CD14-positive monocyte (primary cell): ENCODE measurements at regions not wholly inside any gene's neighbourhood (a gene's known extent, or its start where the extent isn't known, plus 50 kb on each side); places are given as distances from the start of the nearest gene placed in this dataset.

Source experiments
- DNase-seq, 3 donors: peaks; one replicate each; pipeline ENCODE4 v3.0.0-alpha.2; 2011 to 2022
- H2AFZ ChIP-seq: 2 replicates; pipeline ENCODE4 v1.6.0; 2012; ENCODE audit warnings: mild to moderate bottlenecking, low read depth, low read length, inconsistent platforms; ENCODE audit not compliant: insufficient read depth, poor library complexity, severe bottlenecking
- H3K27ac ChIP-seq, 2 donors: 1 replicate in 1 of 2; 2 replicates in 1 of 2; pipeline ENCODE4 v1.5.1; 2012 to 2013; ENCODE audit warnings: low read length in 2 of 2, control low read depth in 1 of 2, inconsistent platforms in 1 of 2, low read depth in 1 of 2, mild to moderate bottlenecking in 1 of 2
- H3K27me3 ChIP-seq, 2 donors: one replicate each; pipeline versions ENCODE4 v1.6.0 to v1.6.1; 2011 to 2013; ENCODE audit warnings: low read length in 2 of 2; ENCODE audit not compliant: control insufficient read depth in 2 of 2, insufficient read depth in 2 of 2
- H3K36me3 ChIP-seq, 2 donors: replicated peaks in 1 of 2; 1 replicate in 1 of 2; 2 replicates in 1 of 2; pipeline versions ENCODE4 v1.5.1 to v1.6.1; 2012 to 2013; ENCODE audit warnings: low read length in 2 of 2, control low read depth in 1 of 2, inconsistent platforms in 1 of 2, mild to moderate bottlenecking in 1 of 2; ENCODE audit not compliant: insufficient read depth in 2 of 2, control insufficient read depth in 1 of 2
- H3K4me1 ChIP-seq, 2 donors: 1 replicate in 1 of 2; 2 replicates in 1 of 2; pipeline versions ENCODE4 v1.5.1 to v1.6.1; 2012 to 2013; ENCODE audit warnings: low read length in 2 of 2, control low read depth in 1 of 2, inconsistent platforms in 1 of 2, mild to moderate bottlenecking in 1 of 2, moderate library complexity in 1 of 2; ENCODE audit not compliant: insufficient read depth in 2 of 2, control insufficient read depth in 1 of 2
- H3K4me2 ChIP-seq: replicated peaks from 2 replicates; pipeline ENCODE3; 2012; ENCODE audit warnings: low read length, moderate library complexity, mild to moderate bottlenecking; ENCODE audit not compliant: poor library complexity, severe bottlenecking; ENCODE audit errors: extremely low read depth
- H3K4me3 ChIP-seq, 3 experiments: fragments of 200-600 bp in 1 of 3; sonication (generic) in 1 of 3; replicated peaks in 1 of 3; 1 replicate in 2 of 3; 2 replicates in 1 of 3; pipeline ENCODE4 v1.5.1; 2011 to 2013; ENCODE audit warnings: low read length in 3 of 3, mild to moderate bottlenecking in 3 of 3, control low read depth in 2 of 3, low read depth in 2 of 3, inconsistent platforms in 1 of 3, moderate library complexity in 1 of 3
- H3K79me2 ChIP-seq: 2 replicates; pipeline ENCODE4 v1.6.0; 2012; ENCODE audit warnings: mild to moderate bottlenecking, control low read depth, inconsistent platforms, low read length, moderate library complexity; ENCODE audit not compliant: insufficient read depth
- H3K9ac ChIP-seq: 2 replicates; pipeline ENCODE4 v1.6.0; 2017; ENCODE audit warnings: low read length, mild to moderate bottlenecking; ENCODE audit not compliant: insufficient read depth, poor library complexity, severe bottlenecking
- H3K9me3 ChIP-seq, 2 donors: replicated peaks in 1 of 2; 1 replicate in 1 of 2; 2 replicates in 1 of 2; pipeline versions ENCODE4 v1.5.1 to v1.6.1; 2012 to 2013; ENCODE audit warnings: low read length in 2 of 2, control low read depth in 1 of 2; ENCODE audit not compliant: control insufficient read depth in 1 of 2, insufficient read depth in 1 of 2
- H4K20me1 ChIP-seq: 2 replicates; pipeline ENCODE4 v1.6.0; 2012; ENCODE audit warnings: mild to moderate bottlenecking, low read length, control low read depth, moderate library complexity; ENCODE audit not compliant: insufficient read depth
- H3K27ac Mint-ChIP-seq, 7 donors: one replicate each; pipeline ENCODE4 v1.8.0; 2020; ENCODE audit warnings: mild to moderate bottlenecking in 7 of 7, mixed read lengths in 7 of 7, moderate library complexity in 6 of 7, inconsistent platforms in 2 of 7
- H3K27me3 Mint-ChIP-seq, 3 donors: one replicate each; pipeline ENCODE4 v1.8.0; 2021 to 2022; ENCODE audit warnings: low read depth in 3 of 3, mild to moderate bottlenecking in 3 of 3, mixed read lengths in 3 of 3, moderate library complexity in 3 of 3, inconsistent platforms in 1 of 3
- H3K36me3 Mint-ChIP-seq, 2 donors: one replicate each; pipeline ENCODE4 v1.8.0; 2020; ENCODE audit warnings: mixed read lengths in 2 of 2, inconsistent platforms in 1 of 2, mild to moderate bottlenecking in 1 of 2
- H3K4me1 Mint-ChIP-seq: one replicate; pipeline ENCODE4 v1.8.0; 2020; ENCODE audit warnings: mild to moderate bottlenecking, mixed read lengths
- H3K4me3 Mint-ChIP-seq, 2 donors: one replicate each; pipeline ENCODE4 v1.8.0; 2020; ENCODE audit warnings: mild to moderate bottlenecking in 2 of 2, mixed read lengths in 2 of 2, moderate library complexity in 1 of 2
- H3K9me3 Mint-ChIP-seq, 7 donors: one replicate each; pipeline ENCODE4 v1.8.0; 2020 to 2022; ENCODE audit warnings: mixed read lengths in 7 of 7, mild to moderate bottlenecking in 6 of 7, moderate library complexity in 6 of 7, inconsistent platforms in 2 of 7
- CTCF ChIP-seq: fragments of 200-600 bp; IDR thresholded peaks from one replicate; pipeline ENCODE4 v1.8.0; 2022; ENCODE audit warnings: antibody characterized with exemption, mild to moderate bottlenecking
- WGBS: methylation state at CpG from one replicate; pipeline ENCODE4 v1.1.5; 2013; ENCODE audit warnings: missing lambda C conversion rate; ENCODE audit not compliant: insufficient coverage; 5-methylcytosine and 5-hydroxymethylcytosine counted together
- intact Hi-C, 2 donors: fragments of 100-400 bp; cut with micrococcal nuclease; formaldehyde crosslinking; loops; one replicate each; pipeline versions ENCODE4 v1.15.0 to v1.15.1; 2023

DNA sequence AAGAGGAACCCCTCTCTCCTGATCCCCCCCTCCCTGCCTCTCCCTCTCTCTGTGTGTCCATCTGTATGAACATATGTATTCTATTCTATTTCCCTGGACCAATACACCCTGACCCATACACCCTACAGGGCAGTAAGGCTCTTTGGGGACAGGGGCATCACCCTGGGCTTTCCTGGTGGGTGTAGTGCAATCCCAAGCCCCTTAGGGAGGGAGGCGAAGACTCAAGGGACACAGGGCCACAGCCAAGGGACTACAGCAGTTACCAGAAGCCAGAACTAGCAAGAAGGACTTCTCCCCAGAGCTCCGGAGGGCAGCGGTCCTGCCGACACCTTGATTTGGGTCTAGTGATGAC, 214.2 kb upstream of the RAB6C start:
- no peak for TF ChIP-seq CTCF
- Mint-ChIP-seq H3K4me1 (peaks cover 4% of the 10 kb centered on the region), H3K27me3 (peaks cover 6 to 14% (median 10%) of the 10 kb centered on the region in 3 donors), H3K9me3 (peaks cover 0 to 6% (median 0%) of the 10 kb centered on the region in 7 donors), H3K4me3 (no peak overlapping the region), H3K36me3 (no peaks in the 10 kb centered on the region), H3K27ac (no peak overlapping the region)
- no peaks in the 10 kb centered on the region for H3K9me3 ChIP-seq
- H3K4me3 ChIP-seq, result no peak overlapping the region
- no peaks in the 10 kb centered on the region for H3K36me3 ChIP-seq
- intact Hi-C loops, result no loop called here
- H2AFZ ChIP-seq, result no peak overlapping the region
- no peak overlapping the region for H3K4me2 ChIP-seq
- H3K4me1 ChIP-seq, result no peaks in the 10 kb centered on the region
- WGBS, result 76% methylated on average over 3 of the region's 4 CpGs
- H4K20me1 ChIP-seq, result no peaks in the 10 kb centered on the region
- H3K79me2 ChIP-seq, result no peaks in the 10 kb centered on the region
- no peaks in the 10 kb centered on the region for H3K27me3 ChIP-seq
- no peak overlapping the region for H3K9ac ChIP-seq
- no peak overlapping the region for H3K27ac ChIP-seq
- DNase-seq, result no peak

DNA sequence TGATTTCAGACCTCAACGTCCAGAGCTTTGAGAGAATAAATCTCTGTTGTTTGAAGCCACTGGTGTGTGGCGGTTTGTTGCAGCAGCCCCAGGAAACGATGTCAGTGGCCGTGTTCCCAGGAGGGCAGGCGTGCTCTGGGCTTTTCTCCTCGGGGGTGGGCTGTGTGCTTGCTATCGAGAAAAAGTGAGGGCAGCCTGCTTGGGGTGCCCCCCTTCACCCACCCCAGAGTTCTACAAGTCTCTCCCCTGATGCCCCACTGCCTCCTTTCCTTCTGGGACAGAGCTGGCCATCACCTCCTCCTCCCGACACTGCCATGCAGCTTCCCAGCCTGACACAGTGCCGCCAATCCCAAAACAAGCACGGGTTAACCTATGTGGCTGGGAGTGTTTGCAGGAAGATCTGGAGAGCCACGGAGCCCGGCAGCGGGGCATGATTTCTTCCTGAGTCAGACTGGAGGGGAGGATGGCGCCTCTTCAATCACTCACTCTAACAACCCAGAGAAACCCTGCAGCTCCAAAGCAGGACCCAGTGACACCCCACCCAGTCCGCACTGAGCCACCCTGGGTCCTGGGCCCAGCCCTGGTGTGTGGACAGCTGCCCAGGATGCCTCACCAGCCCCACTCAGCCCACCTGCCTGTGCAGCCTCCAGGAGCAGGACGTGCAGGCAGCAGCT, 213.7 kb upstream of the RAB6C start:
- no peaks in the 10 kb centered on the region for H3K36me3 Mint-ChIP-seq
- Histone ChIP-seq H2AFZ (no peak overlapping the region), H3K4me3 (no peak overlapping the region), H4K20me1 (no peaks in the 10 kb centered on the region), H3K9ac (no peak overlapping the region), H3K27ac (no peak overlapping the region), H3K9me3 (no peaks in the 10 kb centered on the region), H3K27me3 (no peaks in the 10 kb centered on the region), H3K4me1 (no peaks in the 10 kb centered on the region), H3K79me2 (no peaks in the 10 kb centered on the region), H3K4me2 (no peak overlapping the region), H3K36me3 (no peaks in the 10 kb centered on the region)
- H3K4me1 Mint-ChIP-seq, result peaks cover 4% of the 10 kb centered on the region
- TF ChIP-seq CTCF, result no peak
- WGBS, result 60% methylated on average over 7 of the region's 16 CpGs
- no peak overlapping the region for H3K4me3 Mint-ChIP-seq
- H3K9me3 Mint-ChIP-seq, result peaks cover 0 to 2% (median 0%) of the 10 kb centered on the region in 7 donors
- H3K27me3 Mint-ChIP-seq, result peaks cover 6 to 14% (median 10%) of the 10 kb centered on the region in 3 donors
- no peak for DNase-seq
- no peak overlapping the region for H3K27ac Mint-ChIP-seq
- intact Hi-C loops, result no loop called here
